HEK293 (cell line): ENCODE measurements at regions not wholly inside any gene's neighbourhood (a gene's known extent, or its start where the extent isn't known, plus 50 kb on each side); places are given as distances from the start of the nearest gene placed in this dataset.

Experiments used
- CTCF ChIA-PET: fragments of 350-600 bp; formaldehyde crosslinking; extraction: SDS; loops from one replicate; lab custom pipeline; 2021; ENCODE audit warnings: antibody characterized with exemption; lab: Yijun Ruan, JAX
- POLR2A ChIA-PET: fragments of 300-600 bp; formaldehyde crosslinking; extraction: SDS; loops from one replicate; lab custom pipeline; 2020; ENCODE audit warnings: antibody characterized with exemption, inconsistent platforms; lab: Yijun Ruan, JAX
- H3K27ac ChIP-seq: fragments of 200-500 bp; sonication (Bioruptor generic); 2 replicates; pipeline ENCODE4 v1.5.1; 2014; ENCODE audit warnings: low read depth, low read length, control low read depth, inconsistent platforms; ENCODE audit errors: extremely low read depth
- H3K36me3 ChIP-seq, 2 experiments: fragments of 200-500 bp in 1 of 2; sonication (Bioruptor generic) in 1 of 2; 1 replicate in 1 of 2; 2 replicates in 1 of 2; pipeline ENCODE4 v1.5.1; 2014 to 2017; ENCODE audit warnings: inconsistent platforms in 2 of 2, low read length in 2 of 2; ENCODE audit not compliant: control insufficient read depth in 2 of 2, insufficient read depth in 1 of 2
- H3K4me1 ChIP-seq: fragments of 200-500 bp; sonication (Bioruptor generic); 2 replicates; pipeline ENCODE4 v1.5.1; 2014; ENCODE audit warnings: mild to moderate bottlenecking, low read length, inconsistent platforms; ENCODE audit not compliant: control insufficient read depth, insufficient read depth
- H3K4me3 ChIP-seq: 2 replicates; pipeline ENCODE4 v1.5.1; 2011; ENCODE audit warnings: low read depth, mild to moderate bottlenecking, control low read depth, low read length, moderate library complexity
- H3K9me3 ChIP-seq: fragments of 200-500 bp; sonication (Bioruptor generic); 2 replicates; pipeline ENCODE4 v1.5.1; 2014; ENCODE audit warnings: low read depth, low read length, inconsistent platforms; ENCODE audit not compliant: control insufficient read depth, insufficient read depth
- GLI2 ChIP-seq: fragments of 450-650 bp; formaldehyde crosslinking; IDR thresholded peaks from 2 replicates; pipeline ENCODE4; 2017; ENCODE audit warnings: missing biosample characterization, missing genetic modification characterization, low read depth, borderline replicate concordance
- HOXC10 ChIP-seq: sonication (generic); formaldehyde crosslinking; IDR thresholded peaks from 2 replicates; pipeline ENCODE4 v1.8.1; 2023; ENCODE audit warnings: mild to moderate bottlenecking, missing genetic modification reagents
- KLF10 ChIP-seq: fragments of 450-650 bp; IDR thresholded peaks from 2 replicates; pipeline ENCODE4 v1.5.1; 2018; ENCODE audit warnings: missing biosample characterization, mild to moderate bottlenecking, missing genetic modification characterization
- KLF7 ChIP-seq: fragments of 450-650 bp; formaldehyde crosslinking; IDR thresholded peaks from 2 replicates; pipeline ENCODE4 v1.5.1; 2016; ENCODE audit warnings: missing biosample characterization, missing genetic modification characterization, borderline replicate concordance
- KLF8 ChIP-seq: fragments of 450-650 bp; formaldehyde crosslinking; IDR thresholded peaks from 2 replicates; pipeline ENCODE4 v1.5.1; 2016; ENCODE audit warnings: missing biosample characterization, missing genetic modification characterization
- OVOL3 ChIP-seq: fragments of 450-650 bp; formaldehyde crosslinking; IDR thresholded peaks from 2 replicates; pipeline ENCODE4 v1.5.1; 2016; ENCODE audit warnings: missing biosample characterization, missing genetic modification characterization
- PRDM1 ChIP-seq: fragments of 450-650 bp; formaldehyde crosslinking; IDR thresholded peaks from 2 replicates; pipeline ENCODE4; 2016; ENCODE audit warnings: missing biosample characterization, missing genetic modification characterization
- SCRT1 ChIP-seq: fragments of 450-650 bp; formaldehyde crosslinking; IDR thresholded peaks from 2 replicates; pipeline ENCODE4 v1.5.1; 2016; ENCODE audit warnings: missing biosample characterization, missing genetic modification characterization, borderline replicate concordance
- SP2 ChIP-seq: fragments of 450-650 bp; formaldehyde crosslinking; IDR thresholded peaks from 2 replicates; pipeline ENCODE4 v1.5.1; 2016; ENCODE audit warnings: missing biosample characterization, missing genetic modification characterization
- ZBTB7A ChIP-seq: fragments of 450-650 bp; formaldehyde crosslinking; IDR thresholded peaks from 2 replicates; pipeline ENCODE4 v1.5.1; 2016; ENCODE audit warnings: low read depth, missing biosample characterization, missing genetic modification characterization
- ZBTB8A ChIP-seq: fragments of 450-650 bp; formaldehyde crosslinking; IDR thresholded peaks from 2 replicates; pipeline ENCODE4 v1.5.1; 2016; ENCODE audit warnings: missing biosample characterization, missing genetic modification characterization
- ZNF114 ChIP-seq: fragments of 450-650 bp; formaldehyde crosslinking; IDR thresholded peaks from 2 replicates; pipeline ENCODE4 v1.5.0; 2017; ENCODE audit warnings: missing biosample characterization, missing genetic modification characterization
- ZNF169 ChIP-seq: fragments of 450-650 bp; formaldehyde crosslinking; IDR thresholded peaks from 2 replicates; pipeline ENCODE4 v1.5.1; 2016; ENCODE audit warnings: missing biosample characterization, missing genetic modification characterization
- ZNF19 ChIP-seq: fragments of 450-650 bp; formaldehyde crosslinking; IDR thresholded peaks from 2 replicates; pipeline ENCODE4; 2016; ENCODE audit warnings: missing biosample characterization, missing genetic modification characterization, low read depth
- ZNF2 ChIP-seq: fragments of 450-650 bp; formaldehyde crosslinking; IDR thresholded peaks from 2 replicates; pipeline ENCODE4 v1.5.1; 2016; ENCODE audit warnings: missing biosample characterization, missing genetic modification characterization
- ZNF223 ChIP-seq: fragments of 450-650 bp; formaldehyde crosslinking; IDR thresholded peaks from 2 replicates; pipeline ENCODE4 v1.5.1; 2016; ENCODE audit warnings: missing biosample characterization, missing genetic modification characterization
- ZNF350 ChIP-seq: fragments of 450-650 bp; formaldehyde crosslinking; IDR thresholded peaks from 2 replicates; pipeline ENCODE4 v1.5.0; 2017; ENCODE audit warnings: missing biosample characterization, mild to moderate bottlenecking, missing genetic modification characterization
- ZNF37A ChIP-seq: fragments of 450-650 bp; IDR thresholded peaks from 2 replicates; pipeline ENCODE4 v1.5.1; 2018; ENCODE audit warnings: missing biosample characterization, missing genetic modification characterization
- ZNF394 ChIP-seq: fragments of 450-650 bp; formaldehyde crosslinking; IDR thresholded peaks from 2 replicates; pipeline ENCODE4 v1.5.1; 2016; ENCODE audit warnings: missing biosample characterization, missing genetic modification characterization, mild to moderate bottlenecking, moderate library complexity, borderline replicate concordance
- ZNF416 ChIP-seq: fragments of 450-650 bp; formaldehyde crosslinking; IDR thresholded peaks from 2 replicates; pipeline ENCODE4 v1.5.1; 2016; ENCODE audit warnings: missing biosample characterization, missing genetic modification characterization
- ZNF433 ChIP-seq: fragments of 450-650 bp; formaldehyde crosslinking; IDR thresholded peaks from 2 replicates; pipeline ENCODE4 v1.5.1; 2016; ENCODE audit warnings: missing biosample characterization, missing genetic modification characterization, low read depth
- ZNF521 ChIP-seq: fragments of 450-650 bp; formaldehyde crosslinking; IDR thresholded peaks from 2 replicates; pipeline ENCODE4 v1.5.1; 2017; ENCODE audit warnings: missing biosample characterization, mild to moderate bottlenecking, missing genetic modification characterization
- ZNF548 ChIP-seq: fragments of 450-650 bp; formaldehyde crosslinking; IDR thresholded peaks from 2 replicates; pipeline ENCODE4 v1.5.1; 2016; ENCODE audit warnings: missing biosample characterization, missing genetic modification characterization
- ZNF560 ChIP-seq: fragments of 450-650 bp; formaldehyde crosslinking; IDR thresholded peaks from 2 replicates; pipeline ENCODE4 v1.5.1; 2017; ENCODE audit warnings: missing biosample characterization, missing genetic modification characterization, borderline replicate concordance
- ZNF629 ChIP-seq: fragments of 450-650 bp; formaldehyde crosslinking; IDR thresholded peaks from 2 replicates; pipeline ENCODE4 v1.5.1; 2017; ENCODE audit warnings: missing biosample characterization, missing genetic modification characterization
- ZNF654 ChIP-seq: fragments of 450-650 bp; formaldehyde crosslinking; IDR thresholded peaks from 2 replicates; pipeline ENCODE4 v1.5.1; 2016; ENCODE audit warnings: low read depth, missing biosample characterization, missing genetic modification characterization
- TF ChIP-seq, protein P1 (sequence below): fragments of 450-650 bp; formaldehyde crosslinking; conservative IDR thresholded peaks from 2 replicates; pipeline ENCODE4 v1.5.1; 2016; ENCODE audit warnings: low read depth, missing biosample characterization, missing genetic modification characterization
- TF ChIP-seq, protein P2 (sequence below): fragments of 450-650 bp; formaldehyde crosslinking; optimal IDR thresholded peaks from 2 replicates; pipeline ENCODE3; 2016; ENCODE audit warnings: missing biosample characterization, mild to moderate bottlenecking, missing genetic modification characterization
- TF ChIP-seq, protein P3 (sequence below): fragments of 450-650 bp; formaldehyde crosslinking; IDR thresholded peaks from 2 replicates; pipeline ENCODE4 v1.5.1; 2016; ENCODE audit warnings: missing biosample characterization, missing genetic modification characterization

DNA sequence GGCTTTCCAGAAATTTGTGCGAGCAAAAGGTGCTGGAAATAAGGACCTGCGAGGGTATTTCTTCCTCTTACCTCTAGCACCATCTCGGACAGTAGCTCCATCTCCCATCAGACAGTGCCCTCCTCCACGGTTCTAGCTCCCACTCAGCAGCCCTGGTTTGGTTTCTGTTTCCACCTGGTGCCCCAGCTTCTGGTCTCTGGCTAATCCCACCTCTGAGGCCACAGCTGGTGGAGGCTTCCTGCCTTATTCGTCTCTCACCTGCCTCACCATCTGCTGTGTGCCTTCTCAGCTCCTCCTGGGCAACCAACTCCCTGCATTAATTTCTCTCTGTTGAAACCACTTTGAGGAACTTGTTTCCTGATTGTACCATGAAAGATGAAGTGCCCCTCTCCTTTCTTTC, 162.4 kb upstream of the CDYL start (continued):
- no peak for TF ChIP-seq OVOL3 (tag by site-specific recombination)
- no peak for TF ChIP-seq ZNF37A (tag by site-specific recombination)
- TF ChIP-seq, protein P1, sequence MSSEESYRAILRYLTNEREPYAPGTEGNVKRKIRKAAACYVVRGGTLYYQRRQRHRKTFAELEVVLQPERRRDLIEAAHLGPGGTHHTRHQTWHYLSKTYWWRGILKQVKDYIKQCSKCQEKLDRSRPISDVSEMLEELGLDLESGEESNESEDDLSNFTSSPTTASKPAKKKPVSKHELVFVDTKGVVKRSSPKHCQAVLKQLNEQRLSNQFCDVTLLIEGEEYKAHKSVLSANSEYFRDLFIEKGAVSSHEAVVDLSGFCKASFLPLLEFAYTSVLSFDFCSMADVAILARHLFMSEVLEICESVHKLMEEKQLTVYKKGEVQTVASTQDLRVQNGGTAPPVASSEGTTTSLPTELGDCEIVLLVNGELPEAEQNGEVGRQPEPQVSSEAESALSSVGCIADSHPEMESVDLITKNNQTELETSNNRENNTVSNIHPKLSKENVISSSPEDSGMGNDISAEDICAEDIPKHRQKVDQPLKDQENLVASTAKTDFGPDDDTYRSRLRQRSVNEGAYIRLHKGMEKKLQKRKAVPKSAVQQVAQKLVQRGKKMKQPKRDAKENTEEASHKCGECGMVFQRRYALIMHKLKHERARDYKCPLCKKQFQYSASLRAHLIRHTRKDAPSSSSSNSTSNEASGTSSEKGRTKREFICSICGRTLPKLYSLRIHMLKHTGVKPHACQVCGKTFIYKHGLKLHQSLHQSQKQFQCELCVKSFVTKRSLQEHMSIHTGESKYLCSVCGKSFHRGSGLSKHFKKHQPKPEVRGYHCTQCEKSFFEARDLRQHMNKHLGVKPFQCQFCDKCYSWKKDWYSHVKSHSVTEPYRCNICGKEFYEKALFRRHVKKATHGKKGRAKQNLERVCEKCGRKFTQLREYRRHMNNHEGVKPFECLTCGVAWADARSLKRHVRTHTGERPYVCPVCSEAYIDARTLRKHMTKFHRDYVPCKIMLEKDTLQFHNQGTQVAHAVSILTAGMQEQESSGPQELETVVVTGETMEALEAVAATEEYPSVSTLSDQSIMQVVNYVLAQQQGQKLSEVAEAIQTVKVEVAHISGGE = no peak
- TF ChIP-seq KLF7 (tag by site-specific recombination) = no peak
- TF ChIP-seq ZNF560 (tag by site-specific recombination) = no peak

DNA sequence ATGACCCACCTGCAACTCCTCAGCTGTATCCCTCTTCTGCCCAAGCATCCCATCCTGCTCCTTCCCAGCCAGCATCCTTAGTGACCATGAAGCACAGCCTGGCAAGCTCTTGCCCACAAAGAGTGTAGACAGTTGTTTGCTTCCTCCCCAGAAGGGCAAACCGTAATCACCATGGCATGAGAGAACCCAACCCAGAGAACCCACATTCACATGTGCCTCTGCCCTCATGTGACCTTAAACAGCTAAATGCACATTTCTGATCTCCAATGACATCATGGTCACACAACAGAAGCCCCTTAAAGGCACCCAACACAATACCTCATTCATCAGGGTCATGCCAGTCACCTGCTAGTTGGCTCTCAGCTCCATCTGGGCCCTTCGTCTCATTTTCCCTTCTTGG, 162.8 kb upstream of the CDYL start:
- CTCF ChIA-PET = interaction anchor here (1.2 kb wide), 1 partner anchor 391 kb away, joined by 3 read pairs; no protein-coding TSS in a partner anchor
- TF ChIP-seq ZNF416 (tag by site-specific recombination) (no peak), SCRT1 (tag by site-specific recombination) (no peak), ZNF433 (tag by site-specific recombination) (no peak), ZNF169 (no peak), KLF8 (tag by site-specific recombination) (no peak), ZNF394 (tag by site-specific recombination) (no peak), ZNF2 (tag by site-specific recombination) (no peak), ZBTB8A (tag by site-specific recombination) (no peak), ZNF521 (tag by site-specific recombination) (no peak), ZNF223 (tag by site-specific recombination) (no peak)
- TF ChIP-seq, protein P2, sequence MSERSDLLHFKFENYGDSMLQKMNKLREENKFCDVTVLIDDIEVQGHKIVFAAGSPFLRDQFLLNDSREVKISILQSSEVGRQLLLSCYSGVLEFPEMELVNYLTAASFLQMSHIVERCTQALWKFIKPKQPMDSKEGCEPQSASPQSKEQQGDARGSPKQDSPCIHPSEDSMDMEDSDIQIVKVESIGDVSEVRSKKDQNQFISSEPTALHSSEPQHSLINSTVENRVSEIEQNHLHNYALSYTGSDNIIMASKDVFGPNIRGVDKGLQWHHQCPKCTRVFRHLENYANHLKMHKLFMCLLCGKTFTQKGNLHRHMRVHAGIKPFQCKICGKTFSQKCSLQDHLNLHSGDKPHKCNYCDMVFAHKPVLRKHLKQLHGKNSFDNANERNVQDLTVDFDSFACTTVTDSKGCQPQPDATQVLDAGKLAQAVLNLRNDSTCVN (tag by site-specific recombination) = no peak
- no peak overlapping the region for H3K27ac ChIP-seq
- H3K36me3 ChIP-seq = no peaks in the 10 kb centered on the region
- no peaks in the 10 kb centered on the region for H3K9me3 ChIP-seq
- POLR2A ChIA-PET = no interaction called here
- H3K4me1 ChIP-seq = no peaks in the 10 kb centered on the region
- no peak overlapping the region for H3K4me3 ChIP-seq

DNA sequence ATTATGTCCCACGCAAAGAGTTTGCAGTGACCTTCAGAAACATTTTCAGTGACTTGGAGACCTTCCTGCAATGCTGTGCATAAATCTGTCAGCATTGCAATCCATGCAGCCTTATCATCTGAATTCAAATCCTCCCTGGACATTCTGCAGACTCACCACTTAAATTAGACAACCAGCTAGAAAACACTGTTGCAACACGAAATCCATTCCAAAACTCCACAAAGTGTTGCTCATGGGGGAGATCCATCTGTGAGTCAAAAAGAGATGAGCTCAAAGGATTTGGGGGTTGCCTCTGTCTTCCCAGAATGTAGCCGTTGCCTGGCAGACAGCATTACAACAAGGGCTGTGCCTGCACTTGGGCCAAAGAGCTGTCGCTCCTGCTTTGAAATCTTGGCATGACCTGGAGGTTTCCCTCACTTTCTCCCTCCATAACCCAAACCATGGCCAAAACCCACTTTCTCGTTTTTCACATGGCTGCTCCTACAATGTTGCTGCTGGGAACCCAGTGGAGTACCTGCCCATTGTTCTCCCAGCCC, 163.5 kb upstream of the CDYL start:
- Histone ChIP-seq H3K4me1 (no peaks in the 10 kb centered on the region), H3K36me3 (no peaks in the 10 kb centered on the region), H3K27ac (no peak overlapping the region), H3K4me3 (no peak overlapping the region), H3K9me3 (no peaks in the 10 kb centered on the region)
- ChIA-PET POLR2A (no interaction called here), CTCF (interaction anchor here (0.6 to 1.2 kb wide), 2 partner anchors 392 to 674 kb away, joined by 3 read pairs; no protein-coding TSS in a partner anchor)
- no peak for TF ChIP-seq SCRT1 (tag by site-specific recombination)
- TF ChIP-seq ZNF114 (tag by site-specific recombination) = no peak
- TF ChIP-seq ZNF629 = no peak
- TF ChIP-seq PRDM1 (tag by site-specific recombination) = no peak
- no peak for TF ChIP-seq ZNF350 (tag by site-specific recombination)
- TF ChIP-seq SP2 = no peak
- TF ChIP-seq ZNF654 = no peak
- TF ChIP-seq KLF10 = no peak
- no peak for TF ChIP-seq ZNF548 (tag by site-specific recombination)
- TF ChIP-seq, protein P3, sequence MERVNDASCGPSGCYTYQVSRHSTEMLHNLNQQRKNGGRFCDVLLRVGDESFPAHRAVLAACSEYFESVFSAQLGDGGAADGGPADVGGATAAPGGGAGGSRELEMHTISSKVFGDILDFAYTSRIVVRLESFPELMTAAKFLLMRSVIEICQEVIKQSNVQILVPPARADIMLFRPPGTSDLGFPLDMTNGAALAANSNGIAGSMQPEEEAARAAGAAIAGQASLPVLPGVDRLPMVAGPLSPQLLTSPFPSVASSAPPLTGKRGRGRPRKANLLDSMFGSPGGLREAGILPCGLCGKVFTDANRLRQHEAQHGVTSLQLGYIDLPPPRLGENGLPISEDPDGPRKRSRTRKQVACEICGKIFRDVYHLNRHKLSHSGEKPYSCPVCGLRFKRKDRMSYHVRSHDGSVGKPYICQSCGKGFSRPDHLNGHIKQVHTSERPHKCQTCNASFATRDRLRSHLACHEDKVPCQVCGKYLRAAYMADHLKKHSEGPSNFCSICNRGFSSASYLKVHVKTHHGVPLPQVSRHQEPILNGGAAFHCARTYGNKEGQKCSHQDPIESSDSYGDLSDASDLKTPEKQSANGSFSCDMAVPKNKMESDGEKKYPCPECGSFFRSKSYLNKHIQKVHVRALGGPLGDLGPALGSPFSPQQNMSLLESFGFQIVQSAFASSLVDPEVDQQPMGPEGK (tag by site-specific recombination) = no peak
- no peak for TF ChIP-seq ZBTB7A
- no peak for TF ChIP-seq GLI2 (tag by site-specific recombination)
- no peak for TF ChIP-seq ZNF19 (tag by site-specific recombination)
- TF ChIP-seq HOXC10 = no peak
